GM12878 (cell line): ENCODE measurements at regions not wholly inside any gene's neighbourhood (a gene's known extent, or its start where the extent isn't known, plus 50 kb on each side); places are given as distances from the start of the nearest gene placed in this dataset.

Source experiments
- ATAC-seq: fragments of 200-7000 bp; cut with Tn5 transposase; 3 replicates; pipeline ENCODE4 v1.9.1; 2020; ENCODE audit warnings: mild to moderate bottlenecking, moderate library complexity
- BruUV-seq: library from RNA; stranded (reverse); fragments of 400-500 nt; replicated peaks from 2 replicates; lab custom pipeline; 2021; lab: Mats Ljungman, UMichigan
- CTCF ChIA-PET: fragments of 300-600 bp; sonication (Branson Sonifier 250); formaldehyde crosslinking; extraction: SDS; loops from one replicate; lab custom pipeline; 2021; ENCODE audit warnings: inconsistent platforms; lab: Yijun Ruan, JAX
- POLR2A ChIA-PET: fragments of 350-600 bp; formaldehyde crosslinking; extraction: SDS; loops from one replicate; lab custom pipeline; 2021; ENCODE audit warnings: inconsistent platforms; lab: Charles Lee
- RAD21 ChIA-PET: fragments of 300-600 bp; sonication (Branson Sonifier 250); formaldehyde crosslinking; loops from one replicate; lab custom pipeline; 2023; ENCODE audit warnings: antibody characterized with exemption; ENCODE audit not compliant: unreplicated experiment; lab: Charles Lee
- SMC1A ChIA-PET: fragments of 300-600 bp; sonication (Branson Sonifier 250); formaldehyde crosslinking; loops from one replicate; lab custom pipeline; 2023; ENCODE audit not compliant: unreplicated experiment, uncharacterized antibody; lab: Charles Lee
- DNase-seq: peaks from one replicate; pipeline ENCODE4 v3.0.0-alpha.2; 2011; ENCODE audit warnings: low read depth, low spot score
- FAIRE-seq: peaks from 3 replicates; lab custom pipeline; 2011; peaks lifted over from hg19 to GRCh38; lab: Jason Lieb, UNC
- H2AFZ ChIP-seq: 2 replicates; pipeline ENCODE4 v1.6.0; 2011; ENCODE audit warnings: low read depth, low read length, control low read depth; ENCODE audit not compliant: control insufficient read depth
- H3K27ac ChIP-seq: 2 replicates; pipeline ENCODE4 v1.5.1; 2011; ENCODE audit warnings: control low read depth; ENCODE audit not compliant: control insufficient read depth, insufficient read depth
- H3K27me3 ChIP-seq, 2 experiments: replicated peaks in 1 of 2; 2 replicates each; pipeline versions ENCODE4 v1.6.0 to v1.6.1; 2011; ENCODE audit warnings: low read length in 1 of 2; ENCODE audit not compliant: control insufficient read depth in 2 of 2, insufficient read depth in 2 of 2
- H3K36me3 ChIP-seq, 2 experiments: 2 replicates each; pipeline ENCODE4 v1.5.1; 2011; ENCODE audit warnings: low read length in 1 of 2; ENCODE audit not compliant: control insufficient read depth in 2 of 2, insufficient read depth in 2 of 2
- H3K4me1 ChIP-seq: 2 replicates; pipeline ENCODE4 v1.6.1; 2011; ENCODE audit warnings: mild to moderate bottlenecking, low read length, moderate library complexity, mixed read lengths; ENCODE audit not compliant: control insufficient read depth, insufficient read depth
- H3K4me2 ChIP-seq: 2 replicates; pipeline ENCODE4 v1.6.0; 2011; ENCODE audit warnings: control low read depth; ENCODE audit not compliant: control insufficient read depth, insufficient read depth
- H3K4me3 ChIP-seq: fragments of 200-600 bp; sonication (generic); 2 replicates; pipeline ENCODE4 v1.5.1; 2016
- H3K79me2 ChIP-seq: 2 replicates; pipeline ENCODE4 v1.6.0; 2011; ENCODE audit warnings: low read length; ENCODE audit not compliant: control insufficient read depth, insufficient read depth
- H3K9ac ChIP-seq: 2 replicates; pipeline ENCODE4 v1.8.0; 2011; ENCODE audit warnings: low read length, control low read depth, mixed read lengths; ENCODE audit not compliant: control insufficient read depth, insufficient read depth
- H3K9me3 ChIP-seq: replicated peaks from 3 replicates; pipeline ENCODE4 v1.5.1; 2011; ENCODE audit warnings: mild to moderate bottlenecking, low read length; ENCODE audit not compliant: control insufficient read depth, insufficient read depth
- H4K20me1 ChIP-seq: 2 replicates; pipeline ENCODE4 v1.6.0; 2011; ENCODE audit not compliant: control insufficient read depth, insufficient read depth
- CREB1 ChIP-seq: IDR thresholded peaks from 2 replicates; pipeline ENCODE4 v1.6.1; 2012; ENCODE audit warnings: low read depth, mild to moderate bottlenecking, inconsistent platforms
- ESRRA ChIP-seq: IDR thresholded peaks from 2 replicates; pipeline ENCODE4 v1.6.1; 2012; ENCODE audit warnings: mild to moderate bottlenecking, low read length, improper control_type of control experiment
- FOXK2 ChIP-seq: fragments of 450-650 bp; IDR thresholded peaks from 2 replicates; pipeline ENCODE4 v1.6.1; 2017; ENCODE audit warnings: mild to moderate bottlenecking, moderate library complexity
- FOXM1 ChIP-seq: IDR thresholded peaks from 2 replicates; pipeline ENCODE4 v1.6.1; 2012; ENCODE audit warnings: low read depth, mild to moderate bottlenecking, inconsistent platforms, low read length, moderate library complexity
- GABPA ChIP-seq: IDR thresholded peaks from 2 replicates; pipeline ENCODE4 v1.6.1; 2014; ENCODE audit warnings: antibody characterized with exemption, low read depth, mild to moderate bottlenecking, inconsistent platforms
- MTA2 ChIP-seq: fragments of 450-650 bp; IDR thresholded peaks from 2 replicates; pipeline ENCODE4 v1.6.1; 2016; ENCODE audit warnings: low read depth, mild to moderate bottlenecking, moderate library complexity
- NKRF ChIP-seq: fragments of 450-650 bp; conservative IDR thresholded peaks from 2 replicates; pipeline ENCODE4 v1.6.1; 2017; ENCODE audit warnings: mild to moderate bottlenecking, moderate library complexity
- PBX3 ChIP-seq: IDR thresholded peaks from 2 replicates; pipeline ENCODE4 v1.6.1; 2011; ENCODE audit warnings: mild to moderate bottlenecking, low read depth, low read length, moderate library complexity; ENCODE audit not compliant: insufficient replicate concordance
- WRNIP1 ChIP-seq: IDR thresholded peaks from 2 replicates; pipeline ENCODE4 v1.6.1; 2011; ENCODE audit warnings: low read depth, low read length, improper control_type of control experiment, borderline replicate concordance
- WGBS: methylation state at CpG from one replicate; pipeline ENCODE4 v1.1.6; 2016; ENCODE audit warnings: low lambda C conversion rate; ENCODE audit not compliant: insufficient replicate concordance, insufficient coverage; ENCODE audit errors: missing lambda C conversion rate; 5-methylcytosine and 5-hydroxymethylcytosine counted together
- in situ Hi-C: fragments of 300-500 bp; cut with MboI; formaldehyde crosslinking; loops from 9 replicates; pipeline ENCODE4 v1.14.3; 2018; ENCODE audit warnings: mixed read lengths
- intact Hi-C: fragments of 100-400 bp; cut with micrococcal nuclease; formaldehyde crosslinking; loops from one replicate; pipeline ENCODE4 v1.14.2; 2022; ENCODE audit not compliant: unreplicated experiment
- TF ChIP-seq, protein P1 (sequence below): fragments of 450-650 bp; IDR thresholded peaks from 2 replicates; pipeline ENCODE4 v1.6.1; 2016; ENCODE audit warnings: mild to moderate bottlenecking, moderate library complexity, borderline replicate concordance
- TF ChIP-seq, protein P2 (sequence below): fragments of 450-650 bp; formaldehyde crosslinking; IDR thresholded peaks from 2 replicates; pipeline ENCODE4 v1.4.0; 2022; ENCODE audit warnings: mild to moderate bottlenecking, moderate library complexity

DNA sequence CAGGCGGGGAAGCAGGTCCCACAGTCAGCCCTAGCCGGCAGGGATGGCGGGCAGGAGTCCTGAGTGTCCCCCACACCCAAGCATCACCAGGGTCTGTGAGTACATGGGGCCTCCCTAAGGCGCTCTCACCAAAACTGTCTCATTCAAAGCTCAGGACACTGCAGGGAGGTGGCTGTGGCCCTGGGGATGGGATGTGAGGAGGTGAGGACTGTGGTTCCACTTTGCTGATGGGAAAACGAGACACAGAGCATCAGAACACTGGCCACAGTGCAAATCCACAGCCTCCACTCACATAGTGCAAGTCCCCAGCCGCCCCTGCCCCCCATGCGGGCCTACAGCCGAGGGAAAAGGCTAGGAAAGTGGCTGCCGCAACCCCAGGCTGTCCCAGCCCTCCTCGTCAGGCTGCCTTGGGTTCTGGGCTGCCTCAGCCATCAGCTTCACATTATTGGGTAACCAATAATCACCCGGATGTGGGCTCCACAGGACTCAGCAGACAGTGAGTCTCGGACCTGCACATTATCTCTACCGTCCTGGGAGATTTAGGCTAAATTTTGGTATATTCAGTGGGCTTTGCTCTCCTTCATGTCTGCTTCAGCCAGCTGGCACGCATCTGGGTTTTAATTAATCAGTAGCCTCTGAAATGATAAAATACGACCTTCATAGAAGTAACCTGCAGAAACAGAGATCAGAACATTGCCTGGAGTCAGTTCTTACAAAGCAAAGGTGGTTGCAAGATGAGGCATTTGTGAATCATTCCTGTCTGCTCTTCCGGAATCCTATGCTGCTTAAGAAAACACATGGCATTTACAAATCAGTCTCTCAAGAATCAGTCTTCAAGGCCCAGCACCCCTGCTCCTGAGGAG is 77.0 kb downstream of the SOX1 start:
- Histone ChIP-seq H3K9ac (no peak overlapping the region), H3K79me2 (no peaks in the 10 kb centered on the region), H3K27me3 (no peaks in the 10 kb centered on the region), H2AFZ (no peak overlapping the region), H4K20me1 (no peaks in the 10 kb centered on the region), H3K9me3 (no peaks in the 10 kb centered on the region), H3K4me1 (no peaks in the 10 kb centered on the region), H3K36me3 (no peaks in the 10 kb centered on the region), H3K4me3 (no peak overlapping the region), H3K27ac (no peak overlapping the region), H3K4me2 (no peak overlapping the region)
- FAIRE-seq (no peak), ATAC-seq (no peak), DNase-seq (no peak)
- POLR2A ChIA-PET = no interaction called here
- CTCF ChIA-PET = no interaction called here
- WGBS = 5% methylated on average over 16 of the region's 16 CpGs
- no TSS peak for BruUV-seq
- SMC1A ChIA-PET = no interaction called here
- RAD21 ChIA-PET = no interaction called here
- in situ Hi-C loops = no loop called here
- TF ChIP-seq, protein P1, sequence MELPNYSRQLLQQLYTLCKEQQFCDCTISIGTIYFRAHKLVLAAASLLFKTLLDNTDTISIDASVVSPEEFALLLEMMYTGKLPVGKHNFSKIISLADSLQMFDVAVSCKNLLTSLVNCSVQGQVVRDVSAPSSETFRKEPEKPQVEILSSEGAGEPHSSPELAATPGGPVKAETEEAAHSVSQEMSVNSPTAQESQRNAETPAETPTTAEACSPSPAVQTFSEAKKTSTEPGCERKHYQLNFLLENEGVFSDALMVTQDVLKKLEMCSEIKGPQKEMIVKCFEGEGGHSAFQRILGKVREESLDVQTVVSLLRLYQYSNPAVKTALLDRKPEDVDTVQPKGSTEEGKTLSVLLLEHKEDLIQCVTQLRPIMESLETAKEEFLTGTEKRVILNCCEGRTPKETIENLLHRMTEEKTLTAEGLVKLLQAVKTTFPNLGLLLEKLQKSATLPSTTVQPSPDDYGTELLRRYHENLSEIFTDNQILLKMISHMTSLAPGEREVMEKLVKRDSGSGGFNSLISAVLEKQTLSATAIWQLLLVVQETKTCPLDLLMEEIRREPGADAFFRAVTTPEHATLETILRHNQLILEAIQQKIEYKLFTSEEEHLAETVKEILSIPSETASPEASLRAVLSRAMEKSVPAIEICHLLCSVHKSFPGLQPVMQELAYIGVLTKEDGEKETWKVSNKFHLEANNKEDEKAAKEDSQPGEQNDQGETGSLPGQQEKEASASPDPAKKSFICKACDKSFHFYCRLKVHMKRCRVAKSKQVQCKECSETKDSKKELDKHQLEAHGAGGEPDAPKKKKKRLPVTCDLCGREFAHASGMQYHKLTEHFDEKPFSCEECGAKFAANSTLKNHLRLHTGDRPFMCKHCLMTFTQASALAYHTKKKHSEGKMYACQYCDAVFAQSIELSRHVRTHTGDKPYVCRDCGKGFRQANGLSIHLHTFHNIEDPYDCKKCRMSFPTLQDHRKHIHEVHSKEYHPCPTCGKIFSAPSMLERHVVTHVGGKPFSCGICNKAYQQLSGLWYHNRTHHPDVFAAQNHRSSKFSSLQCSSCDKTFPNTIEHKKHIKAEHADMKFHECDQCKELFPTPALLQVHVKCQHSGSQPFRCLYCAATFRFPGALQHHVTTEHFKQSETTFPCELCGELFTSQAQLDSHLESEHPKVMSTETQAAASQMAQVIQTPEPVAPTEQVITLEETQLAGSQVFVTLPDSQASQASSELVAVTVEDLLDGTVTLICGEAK = no peak
- TF ChIP-seq CREB1 (no peak), GABPA (no peak), MTA2 (no peak), WRNIP1 (no peak), FOXK2 (no peak), PBX3 (no peak), NKRF (no peak), ESRRA (no peak), FOXM1 (no peak)
- TF ChIP-seq, protein P2, sequence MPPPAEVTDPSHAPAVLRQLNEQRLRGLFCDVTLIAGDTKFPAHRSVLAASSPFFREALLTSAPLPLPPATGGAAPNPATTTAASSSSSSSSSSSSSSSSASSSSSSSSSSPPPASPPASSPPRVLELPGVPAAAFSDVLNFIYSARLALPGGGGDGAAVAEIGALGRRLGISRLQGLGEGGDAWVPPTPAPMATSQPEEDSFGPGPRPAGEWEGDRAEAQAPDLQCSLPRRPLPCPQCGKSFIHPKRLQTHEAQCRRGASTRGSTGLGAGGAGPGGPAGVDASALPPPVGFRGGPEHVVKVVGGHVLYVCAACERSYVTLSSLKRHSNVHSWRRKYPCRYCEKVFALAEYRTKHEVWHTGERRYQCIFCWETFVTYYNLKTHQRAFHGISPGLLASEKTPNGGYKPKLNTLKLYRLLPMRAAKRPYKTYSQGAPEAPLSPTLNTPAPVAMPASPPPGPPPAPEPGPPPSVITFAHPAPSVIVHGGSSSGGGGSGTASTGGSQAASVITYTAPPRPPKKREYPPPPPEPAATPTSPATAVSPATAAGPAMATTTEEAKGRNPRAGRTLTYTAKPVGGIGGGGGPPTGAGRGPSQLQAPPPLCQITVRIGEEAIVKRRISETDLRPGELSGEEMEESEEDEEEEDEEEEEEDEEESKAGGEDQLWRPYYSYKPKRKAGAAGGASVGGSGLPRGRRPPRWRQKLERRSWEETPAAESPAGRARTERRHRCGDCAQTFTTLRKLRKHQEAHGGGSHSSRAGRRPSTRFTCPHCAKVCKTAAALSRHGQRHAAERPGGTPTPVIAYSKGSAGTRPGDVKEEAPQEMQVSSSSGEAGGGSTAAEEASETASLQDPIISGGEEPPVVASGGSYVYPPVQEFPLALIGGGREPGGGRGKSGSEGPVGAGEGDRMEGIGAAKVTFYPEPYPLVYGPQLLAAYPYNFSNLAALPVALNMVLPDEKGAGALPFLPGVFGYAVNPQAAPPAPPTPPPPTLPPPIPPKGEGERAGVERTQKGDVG = no peak
- intact Hi-C loops = no loop called here
